Fibroblast of pulmonary artery (primary cell): ENCODE measurements at regions not wholly inside any gene's neighbourhood (a gene's known extent, or its start where the extent isn't known, plus 50 kb on each side); places are given as distances from the start of the nearest gene placed in this dataset.

Source experiments
- DNase-seq: peaks from one replicate; pipeline ENCODE4 v3.0.0-alpha.2; 2010; ENCODE audit warnings: low read depth
- H3K4me3 ChIP-seq: replicated peaks from 2 replicates; pipeline ENCODE4 v1.5.1; 2011; ENCODE audit warnings: low read depth, mild to moderate bottlenecking, control low read depth, low read length, moderate library complexity
- TF ChIP-seq, protein P1 (sequence below): IDR thresholded peaks from 2 replicates; pipeline ENCODE4 v1.5.1; 2011; ENCODE audit warnings: mild to moderate bottlenecking, control low read depth, low read length, inconsistent platforms; ENCODE audit errors: missing control alignments

DNA sequence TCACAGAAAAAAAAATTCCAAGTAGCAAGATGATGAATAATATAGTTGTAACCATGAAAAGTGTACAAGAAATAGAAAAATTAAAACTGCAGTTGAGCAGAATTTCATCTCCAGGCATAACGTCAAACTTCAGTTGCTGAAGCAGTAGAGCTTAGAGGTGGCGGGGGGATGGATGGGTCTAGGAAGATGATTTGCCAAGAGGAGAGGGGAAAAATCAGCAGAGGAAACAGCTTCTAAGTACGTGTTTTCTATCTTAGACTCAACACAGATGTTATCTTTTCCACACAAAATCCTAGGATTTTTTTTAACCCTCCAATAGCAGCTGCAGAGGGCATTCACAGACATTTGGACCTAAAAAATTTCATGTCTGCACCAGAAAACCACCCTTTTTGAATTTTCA is 136.0 kb downstream of the OPN5 start:
- TF ChIP-seq, protein P1, sequence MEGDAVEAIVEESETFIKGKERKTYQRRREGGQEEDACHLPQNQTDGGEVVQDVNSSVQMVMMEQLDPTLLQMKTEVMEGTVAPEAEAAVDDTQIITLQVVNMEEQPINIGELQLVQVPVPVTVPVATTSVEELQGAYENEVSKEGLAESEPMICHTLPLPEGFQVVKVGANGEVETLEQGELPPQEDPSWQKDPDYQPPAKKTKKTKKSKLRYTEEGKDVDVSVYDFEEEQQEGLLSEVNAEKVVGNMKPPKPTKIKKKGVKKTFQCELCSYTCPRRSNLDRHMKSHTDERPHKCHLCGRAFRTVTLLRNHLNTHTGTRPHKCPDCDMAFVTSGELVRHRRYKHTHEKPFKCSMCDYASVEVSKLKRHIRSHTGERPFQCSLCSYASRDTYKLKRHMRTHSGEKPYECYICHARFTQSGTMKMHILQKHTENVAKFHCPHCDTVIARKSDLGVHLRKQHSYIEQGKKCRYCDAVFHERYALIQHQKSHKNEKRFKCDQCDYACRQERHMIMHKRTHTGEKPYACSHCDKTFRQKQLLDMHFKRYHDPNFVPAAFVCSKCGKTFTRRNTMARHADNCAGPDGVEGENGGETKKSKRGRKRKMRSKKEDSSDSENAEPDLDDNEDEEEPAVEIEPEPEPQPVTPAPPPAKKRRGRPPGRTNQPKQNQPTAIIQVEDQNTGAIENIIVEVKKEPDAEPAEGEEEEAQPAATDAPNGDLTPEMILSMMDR: no peak
- no peak overlapping the region for H3K4me3 ChIP-seq
- no peak for DNase-seq

DNA sequence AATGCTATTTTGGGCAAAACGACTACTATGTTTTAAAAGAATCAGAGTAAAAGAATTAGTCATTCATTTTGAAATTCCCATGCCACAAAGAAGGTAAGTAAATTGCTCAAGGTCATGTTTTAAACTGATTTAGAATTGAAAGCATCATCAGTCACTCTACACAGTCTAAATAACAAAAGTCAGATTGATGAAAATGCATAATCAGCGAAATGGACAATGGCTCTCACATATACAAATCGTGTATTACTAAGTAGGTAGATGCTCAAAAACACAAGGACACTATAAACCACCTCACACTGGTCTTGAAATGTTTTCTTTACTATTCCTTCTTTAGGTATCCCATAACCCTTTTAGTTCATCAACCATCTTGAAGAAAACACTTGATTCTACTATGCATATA is 135.4 kb downstream of the OPN5 start:
- no peak for DNase-seq
- H3K4me3 ChIP-seq: no peak overlapping the region
- TF ChIP-seq, protein P1: no peak

DNA sequence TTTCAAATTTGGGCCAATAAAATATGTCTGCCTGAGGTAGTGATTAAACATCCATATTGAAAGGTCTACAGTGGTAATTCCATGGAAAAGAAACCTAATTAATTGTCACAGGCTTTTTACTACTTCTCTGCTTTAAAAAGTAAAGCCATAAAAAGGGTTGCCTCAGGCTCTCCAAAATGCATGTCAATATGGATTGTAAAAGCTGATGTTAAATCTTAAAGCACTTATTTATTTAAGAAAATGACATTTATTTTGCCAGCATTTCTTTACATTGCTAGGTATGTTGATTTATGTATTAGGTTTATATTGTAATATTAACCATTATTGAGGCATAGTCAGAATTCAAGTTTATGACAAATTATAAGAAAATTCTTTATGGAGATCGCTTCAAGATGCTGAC is 133.2 kb downstream of the OPN5 start:
- no peak overlapping the region for H3K4me3 ChIP-seq
- DNase-seq: no peak
- TF ChIP-seq, protein P1: no peak

DNA sequence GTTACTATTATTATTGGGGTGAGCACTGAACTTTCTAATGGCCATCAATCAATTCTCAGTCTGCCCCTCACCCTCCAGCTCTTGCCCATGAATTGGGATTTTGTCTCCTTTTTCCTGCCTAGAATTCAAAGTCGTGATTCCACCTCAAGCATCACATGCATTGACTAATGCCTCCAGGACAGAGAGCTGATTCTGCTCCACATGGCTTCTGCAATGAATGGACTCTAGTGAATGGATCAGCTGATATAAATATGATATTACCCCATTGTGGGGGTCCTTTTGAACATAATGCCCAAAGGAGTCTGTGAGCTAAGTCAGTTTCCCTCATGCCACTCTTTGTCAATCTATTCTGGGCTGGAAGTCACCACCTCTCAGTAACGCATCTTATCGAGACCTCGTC is 126.4 kb downstream of the OPN5 start:
- TF ChIP-seq, protein P1: no peak

DNA sequence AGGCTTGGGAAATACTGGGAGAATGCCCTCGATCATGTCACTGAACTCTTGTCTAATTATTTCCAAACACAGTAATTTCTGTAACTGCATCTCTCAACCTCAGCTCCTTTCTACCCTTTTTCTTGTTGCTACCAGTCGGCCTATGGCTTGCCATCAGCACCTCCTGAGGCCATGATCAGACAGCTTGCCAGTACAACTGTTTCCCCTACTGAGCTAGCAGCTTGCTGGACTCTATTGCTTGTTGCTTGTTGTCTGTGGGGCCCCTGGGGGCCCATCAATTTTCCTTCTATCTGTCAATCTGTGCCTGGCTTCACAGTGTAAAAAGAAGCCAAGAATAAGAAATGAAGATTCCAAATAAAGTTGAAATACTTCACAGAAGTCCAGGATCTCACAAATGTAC is 123.9 kb downstream of the OPN5 start:
- TF ChIP-seq, protein P1: no peak
- no peak for DNase-seq
- no peak overlapping the region for H3K4me3 ChIP-seq

More for the DNA sequence above, 126.4 kb downstream of the OPN5 start:
- H3K4me3 ChIP-seq: no peak overlapping the region
- no peak for DNase-seq

DNA sequence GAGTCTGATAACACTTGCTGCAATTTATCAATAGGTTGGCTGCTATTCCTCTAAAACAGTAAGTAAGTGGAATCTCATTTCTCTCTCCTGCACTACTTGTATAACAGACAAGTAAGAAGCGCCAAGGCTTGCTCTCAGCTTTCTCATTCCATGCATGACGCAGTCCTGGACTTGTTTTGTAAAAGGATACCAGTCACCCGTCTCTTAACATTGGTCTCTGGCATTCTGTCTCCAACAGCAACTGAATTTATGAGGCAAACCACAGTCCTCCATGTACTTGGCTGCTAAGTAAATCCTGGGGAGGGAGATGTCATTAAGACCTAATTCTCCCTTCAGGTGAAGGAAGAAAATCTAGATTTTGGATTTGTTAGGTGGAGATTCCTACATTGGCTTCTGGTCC is 115.4 kb downstream of the OPN5 start:
- H3K4me3 ChIP-seq: no peak overlapping the region
- no peak for DNase-seq
- TF ChIP-seq, protein P1: no peak

DNA sequence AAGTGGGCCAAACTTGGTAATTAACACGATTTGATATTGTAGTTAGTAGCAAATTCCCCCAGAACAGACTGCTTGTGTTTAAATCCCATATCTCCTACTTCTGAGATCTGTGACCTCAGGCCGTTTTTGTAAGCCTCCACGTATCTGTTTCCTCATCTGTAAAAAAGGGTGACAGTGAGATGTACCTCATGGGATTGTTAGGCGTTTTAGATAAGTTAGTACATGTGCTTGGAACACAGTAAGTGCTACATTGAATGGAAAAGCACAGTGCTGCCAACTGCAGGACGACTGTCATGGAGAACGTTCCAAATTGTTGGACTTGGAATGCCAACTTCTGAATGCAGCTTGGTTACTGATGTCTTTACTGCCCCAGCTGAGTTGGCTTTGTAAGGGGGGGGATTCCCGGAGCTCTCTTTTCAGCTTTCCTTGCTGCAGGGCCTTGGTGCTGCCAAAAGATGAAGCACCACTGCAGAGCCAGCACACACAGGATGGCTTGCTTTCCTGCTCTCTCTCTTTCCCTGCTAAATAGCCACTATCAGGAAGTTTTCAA is 108.6 kb downstream of the OPN5 start:
- H3K4me3 ChIP-seq: no peak overlapping the region
- TF ChIP-seq, protein P1: no peak
- no peak for DNase-seq
